ENCODE measurements at regions not wholly inside any gene's neighbourhood (a gene's known extent, or its start where the extent isn't known, plus 50 kb on each side); places are given as distances from the start of the nearest gene placed in this dataset.
A peak's percentile ranks its signal among the peaks of the same experiment; 100 is the strongest.

- H3K4me2 ChIP-seq (ENCODE audit: low read depth, low read length, poor library complexity, severe bottlenecking) = no peak overlapping the region
Measured at GRCh38 chr5:54742417-54742891, 224.9 kb downstream of the SNX18 start.

GRCh38 chr5:54741711-54742110 is 224.2 kb downstream of the SNX18 start:
- TF ChIP-seq CTCF (conservative IDR thresholded peaks at IDR 0.05; ENCODE audit: low read length) (no peak), EZH2phosphoT487 (IDR thresholded peaks at IDR 0.05; ENCODE audit: borderline replicate concordance) (no peak)
- Histone ChIP-seq H2AFZ (ENCODE audit: low read length) (no peak overlapping the region), H3K79me2 (ENCODE audit: insufficient read depth, low read length) (no peaks in the 10 kb centered on the region), H3K4me3 (ENCODE audit: low read length, poor library complexity, severe bottlenecking) (no peak overlapping the region), H3F3A (ENCODE audit: low read depth) (peaks cover 3% of the 10 kb centered on the region; the same call in 1 of the 2 replicates), H3K9me2 (replicated peaks; ENCODE audit: low read depth, low read length) (no peaks in the 10 kb centered on the region), H3K27me3 (ENCODE audit: insufficient read depth, low read length, poor library complexity, severe bottlenecking) (no peaks in the 10 kb centered on the region), H4K20me1 (ENCODE audit: insufficient read depth, low read length, poor library complexity, severe bottlenecking) (no peaks in the 10 kb centered on the region), H3K36me3 (ENCODE audit: insufficient read depth, low read length) (no peaks in the 10 kb centered on the region), H3K9ac (ENCODE audit: low read depth, low read length, poor library complexity, severe bottlenecking) (no peak overlapping the region), H3K4me1 (ENCODE audit: insufficient read depth, low read length, poor library complexity, severe bottlenecking) (peaks cover 49% of the 10 kb centered on the region), H3K4me2 (ENCODE audit: low read depth, low read length, poor library complexity, severe bottlenecking) (no peak overlapping the region), H3K9me3 (ENCODE audit: insufficient read depth, low read depth, low read length) (no peaks in the 10 kb centered on the region)

More at GRCh38 chr5:54742417-54742891, 224.9 kb downstream of the SNX18 start:
- H3K4me3 ChIP-seq (ENCODE audit: low read length, poor library complexity, severe bottlenecking) = no peak overlapping the region
- H3K79me2 ChIP-seq (ENCODE audit: insufficient read depth, low read length) = no peaks in the 10 kb centered on the region
- H4K20me1 ChIP-seq (ENCODE audit: insufficient read depth, low read length, poor library complexity, severe bottlenecking) = no peaks in the 10 kb centered on the region
- H3K9ac ChIP-seq (ENCODE audit: low read depth, low read length, poor library complexity, severe bottlenecking) = no peak overlapping the region
- H3K9me2 ChIP-seq (replicated peaks; ENCODE audit: low read depth, low read length) = no peaks in the 10 kb centered on the region
- H3K36me3 ChIP-seq (ENCODE audit: insufficient read depth, low read length) = no peaks in the 10 kb centered on the region
- TF ChIP-seq CTCF (conservative IDR thresholded peaks at IDR 0.05; ENCODE audit: low read length) (0 out of 2 replicates have a peak, but pooled peaks have one; percentile 11), EZH2phosphoT487 (IDR thresholded peaks at IDR 0.05; ENCODE audit: borderline replicate concordance) (no peak)
- H2AFZ ChIP-seq (ENCODE audit: low read length) = no peak overlapping the region
- peaks cover 49% of the 10 kb centered on the region for H3K4me1 ChIP-seq (ENCODE audit: insufficient read depth, low read length, poor library complexity, severe bottlenecking)
- no peaks in the 10 kb centered on the region for H3K27me3 ChIP-seq (ENCODE audit: insufficient read depth, low read length, poor library complexity, severe bottlenecking)
- peaks cover 3% of the 10 kb centered on the region; the same call in 1 of the 2 replicates for H3F3A ChIP-seq (ENCODE audit: low read depth)
- no peaks in the 10 kb centered on the region for H3K9me3 ChIP-seq (ENCODE audit: insufficient read depth, low read depth, low read length)

- Histone ChIP-seq H3K9ac (ENCODE audit: low read depth, low read length, poor library complexity, severe bottlenecking) (no peak overlapping the region), H2AFZ (ENCODE audit: low read length) (no peak overlapping the region), H3K36me3 (ENCODE audit: insufficient read depth, low read length) (no peaks in the 10 kb centered on the region), H3K9me2 (replicated peaks; ENCODE audit: low read depth, low read length) (no peaks in the 10 kb centered on the region), H3K27me3 (ENCODE audit: insufficient read depth, low read length, poor library complexity, severe bottlenecking) (no peaks in the 10 kb centered on the region), H3K79me2 (ENCODE audit: insufficient read depth, low read length) (no peaks in the 10 kb centered on the region), H3K9me3 (ENCODE audit: insufficient read depth, low read depth, low read length) (no peaks in the 10 kb centered on the region), H3K4me2 (ENCODE audit: low read depth, low read length, poor library complexity, severe bottlenecking) (no peak overlapping the region), H4K20me1 (ENCODE audit: insufficient read depth, low read length, poor library complexity, severe bottlenecking) (no peaks in the 10 kb centered on the region), H3F3A (ENCODE audit: low read depth) (peaks cover 3% of the 10 kb centered on the region; the same call in 1 of the 2 replicates), H3K4me1 (ENCODE audit: insufficient read depth, low read length, poor library complexity, severe bottlenecking) (peaks cover 43% of the 10 kb centered on the region), H3K4me3 (ENCODE audit: low read length, poor library complexity, severe bottlenecking) (no peak overlapping the region)
- no peak for TF ChIP-seq EZH2phosphoT487 (IDR thresholded peaks at IDR 0.05; ENCODE audit: borderline replicate concordance)
- TF ChIP-seq CTCF (conservative IDR thresholded peaks at IDR 0.05; ENCODE audit: low read length) = no peak
Measured at GRCh38 chr5:54740141-54740540, 222.6 kb downstream of the SNX18 start.

Data from Loucy (cell line).